GM12864 (cell line): ENCODE measurements at regions not wholly inside any gene's neighbourhood (a gene's known extent, or its start where the extent isn't known, plus 50 kb on each side); places are given as distances from the start of the nearest gene placed in this dataset.

Experiments
- DNase-seq: peaks from one replicate; pipeline ENCODE4 v3.0.0-alpha.2; 2011; ENCODE audit warnings: low read depth
- H3K4me3 ChIP-seq: 2 replicates; pipeline ENCODE4 v1.5.1; 2011; ENCODE audit warnings: mild to moderate bottlenecking, low read depth, low read length, control low read depth
- CTCF ChIP-seq: IDR thresholded peaks from 2 replicates; pipeline ENCODE4 v1.5.1; 2011; ENCODE audit warnings: low read depth, mild to moderate bottlenecking, moderate library complexity, low read length, control low read depth, inconsistent platforms; ENCODE audit errors: missing control alignments

- no peak overlapping the region for H3K4me3 ChIP-seq
- DNase-seq = no peak
- TF ChIP-seq CTCF = no peak
Observed at GRCh38 chr5:3349704-3350565, 245.7 kb upstream of the IRX1 start.

GRCh38 chr5:3348576-3349535 lies 246.8 kb upstream of the IRX1 start:
- TF ChIP-seq CTCF = no peak
- no peak for DNase-seq

GRCh38 chr5:3347741-3348140 lies 247.9 kb upstream of the IRX1 start:
- no peak for TF ChIP-seq CTCF
- no peak for DNase-seq
- no peak overlapping the region for H3K4me3 ChIP-seq

More at GRCh38 chr5:3348576-3349535, 246.8 kb upstream of the IRX1 start:
- H3K4me3 ChIP-seq = no peak overlapping the region

- no peak overlapping the region for H3K4me3 ChIP-seq
- no peak for TF ChIP-seq CTCF
- no peak for DNase-seq
Observed at GRCh38 chr5:3346111-3346820, 249.4 kb upstream of the IRX1 start.

- DNase-seq = no peak
- TF ChIP-seq CTCF = no peak
- no peak overlapping the region for H3K4me3 ChIP-seq
Observed at GRCh38 chr5:3345195-3345594, 250.4 kb upstream of the IRX1 start.

- no peak for DNase-seq
- TF ChIP-seq CTCF = no peak
- no peak overlapping the region for H3K4me3 ChIP-seq
Observed at GRCh38 chr5:3344671-3345070, 251.0 kb upstream of the IRX1 start.
